Hepatocyte (in vitro differentiated cells): ENCODE measurements at regions not wholly inside any gene's neighbourhood (a gene's known extent, or its start where the extent isn't known, plus 50 kb on each side); places are given as distances from the start of the nearest gene placed in this dataset.

Experiments used
- DNase-seq: peaks from one replicate; pipeline ENCODE4 v3.0.0-alpha.2; 2016; ENCODE audit warnings: low spot score
- H2AFZ ChIP-seq: fragments of 200-600 bp; sonication (generic); 2 replicates; pipeline ENCODE4 v1.6.0; 2016; ENCODE audit warnings: antibody characterized with exemption, mild to moderate bottlenecking
- H3K27ac ChIP-seq: fragments of 200-600 bp; sonication (generic); 2 replicates; pipeline ENCODE4 v1.5.1; 2016; ENCODE audit warnings: mild to moderate bottlenecking
- H3K27me3 ChIP-seq: fragments of 200-600 bp; sonication (generic); 2 replicates; pipeline ENCODE4 v1.6.1; 2016
- H3K36me3 ChIP-seq: fragments of 200-600 bp; sonication (generic); replicated peaks from 2 replicates; pipeline ENCODE4 v1.5.1; 2016; ENCODE audit warnings: low read depth; ENCODE audit not compliant: insufficient read depth
- H3K4me1 ChIP-seq: fragments of 200-600 bp; sonication (generic); 2 replicates; pipeline ENCODE4 v1.5.1; 2016; ENCODE audit warnings: mild to moderate bottlenecking, moderate library complexity; ENCODE audit not compliant: insufficient read depth
- H3K4me2 ChIP-seq: fragments of 200-600 bp; sonication (generic); 2 replicates; pipeline ENCODE4 v1.6.0; 2016
- H3K4me3 ChIP-seq: fragments of 200-600 bp; sonication (generic); 2 replicates; pipeline ENCODE4 v1.5.1; 2016; ENCODE audit warnings: mild to moderate bottlenecking
- H3K79me2 ChIP-seq: fragments of 200-600 bp; sonication (generic); 2 replicates; pipeline ENCODE4 v1.6.0; 2017; ENCODE audit warnings: mild to moderate bottlenecking
- H3K9me2 ChIP-seq: fragments of 200-600 bp; sonication (generic); replicated peaks from 2 replicates; pipeline ENCODE4 v1.6.0; 2017; ENCODE audit warnings: mild to moderate bottlenecking; ENCODE audit not compliant: insufficient read depth
- H3K9me3 ChIP-seq: fragments of 200-600 bp; sonication (generic); 2 replicates; pipeline ENCODE4 v1.5.1; 2016; ENCODE audit warnings: low read depth, mild to moderate bottlenecking
- H4K20me1 ChIP-seq: fragments of 200-600 bp; sonication (generic); 2 replicates; pipeline ENCODE4 v1.6.0; 2016; ENCODE audit warnings: mild to moderate bottlenecking; ENCODE audit not compliant: insufficient read depth, poor library complexity, severe bottlenecking
- EZH2 ChIP-seq: fragments of 200-600 bp; sonication (generic); IDR thresholded peaks from 2 replicates; pipeline ENCODE4 v1.6.1; 2016; ENCODE audit warnings: antibody characterized with exemption, mild to moderate bottlenecking, borderline replicate concordance
- EZH2phosphoT487 ChIP-seq: fragments of 200-600 bp; sonication (generic); IDR thresholded peaks from one replicate; pipeline ENCODE4 v1.6.1; 2018; ENCODE audit warnings: antibody characterized with exemption, mild to moderate bottlenecking, low read depth, moderate library complexity; ENCODE audit not compliant: unreplicated experiment, severe bottlenecking
- WGBS: methylation state at CpG from one replicate; pipeline ENCODE4 v1.1.6; 2016; ENCODE audit warnings: low lambda C conversion rate; ENCODE audit errors: missing lambda C conversion rate; 5-methylcytosine and 5-hydroxymethylcytosine counted together
- TF ChIP-seq, protein P1 (sequence below): fragments of 200-600 bp; sonication (generic); IDR thresholded peaks from 2 replicates; pipeline ENCODE4 v1.5.1; 2016; ENCODE audit warnings: antibody characterized with exemption, mild to moderate bottlenecking; ENCODE audit not compliant: poor library complexity

- H3K79me2 ChIP-seq, result no peaks in the 10 kb centered on the region
- H3K27ac ChIP-seq, result no peak overlapping the region
- no peaks in the 10 kb centered on the region for H3K9me3 ChIP-seq
- H3K27me3 ChIP-seq, result no peaks in the 10 kb centered on the region
- H3K4me3 ChIP-seq, result no peak overlapping the region
- H3K4me2 ChIP-seq, result no peak overlapping the region
- no peaks in the 10 kb centered on the region for H4K20me1 ChIP-seq
- H2AFZ ChIP-seq, result no peak overlapping the region
- no peak for DNase-seq
- WGBS, result 83% methylated on average over 6 of the region's 6 CpGs
- H3K4me1 ChIP-seq, result no peaks in the 10 kb centered on the region
- no peaks in the 10 kb centered on the region for H3K9me2 ChIP-seq
- H3K36me3 ChIP-seq, result no peaks in the 10 kb centered on the region
- TF ChIP-seq EZH2phosphoT487, result no peak
- TF ChIP-seq, protein P1, sequence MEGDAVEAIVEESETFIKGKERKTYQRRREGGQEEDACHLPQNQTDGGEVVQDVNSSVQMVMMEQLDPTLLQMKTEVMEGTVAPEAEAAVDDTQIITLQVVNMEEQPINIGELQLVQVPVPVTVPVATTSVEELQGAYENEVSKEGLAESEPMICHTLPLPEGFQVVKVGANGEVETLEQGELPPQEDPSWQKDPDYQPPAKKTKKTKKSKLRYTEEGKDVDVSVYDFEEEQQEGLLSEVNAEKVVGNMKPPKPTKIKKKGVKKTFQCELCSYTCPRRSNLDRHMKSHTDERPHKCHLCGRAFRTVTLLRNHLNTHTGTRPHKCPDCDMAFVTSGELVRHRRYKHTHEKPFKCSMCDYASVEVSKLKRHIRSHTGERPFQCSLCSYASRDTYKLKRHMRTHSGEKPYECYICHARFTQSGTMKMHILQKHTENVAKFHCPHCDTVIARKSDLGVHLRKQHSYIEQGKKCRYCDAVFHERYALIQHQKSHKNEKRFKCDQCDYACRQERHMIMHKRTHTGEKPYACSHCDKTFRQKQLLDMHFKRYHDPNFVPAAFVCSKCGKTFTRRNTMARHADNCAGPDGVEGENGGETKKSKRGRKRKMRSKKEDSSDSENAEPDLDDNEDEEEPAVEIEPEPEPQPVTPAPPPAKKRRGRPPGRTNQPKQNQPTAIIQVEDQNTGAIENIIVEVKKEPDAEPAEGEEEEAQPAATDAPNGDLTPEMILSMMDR, result no peak
- TF ChIP-seq EZH2, result no peak
These were observed 347.2 kb upstream of the ANXA10 start for GRCh38 chr4:167745024-167745687.

DNA sequence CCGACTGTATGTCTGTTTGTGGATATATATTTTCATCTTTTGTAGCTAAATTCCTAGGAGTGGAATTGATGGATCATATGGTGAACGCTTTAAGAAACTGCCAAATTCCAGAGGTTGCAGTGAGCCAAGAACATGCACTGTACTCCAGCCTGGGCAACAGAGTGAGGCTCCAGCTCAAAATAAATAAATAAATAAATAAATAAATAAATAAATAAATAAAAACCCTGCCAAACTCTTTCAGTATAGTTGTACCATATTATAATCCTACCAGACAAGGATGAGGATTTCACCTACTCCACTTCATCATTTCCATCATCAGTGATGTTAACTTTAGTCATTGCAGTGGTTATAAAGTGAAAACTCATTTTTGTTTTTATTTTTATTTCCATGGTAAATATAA lies 325.1 kb upstream of the ANXA10 start:
- DNase-seq, result no peak
- H3K36me3 ChIP-seq, result no peaks in the 10 kb centered on the region
- H4K20me1 ChIP-seq, result no peaks in the 10 kb centered on the region
- no peaks in the 10 kb centered on the region for H3K79me2 ChIP-seq
- H3K27ac ChIP-seq, result no peak overlapping the region
- H3K4me3 ChIP-seq, result no peak overlapping the region
- H3K9me2 ChIP-seq, result no peaks in the 10 kb centered on the region
- no peaks in the 10 kb centered on the region for H3K27me3 ChIP-seq
- no peak overlapping the region for H3K4me2 ChIP-seq
- TF ChIP-seq EZH2phosphoT487 (no peak), EZH2 (no peak)
- TF ChIP-seq, protein P1, result no peak
- H2AFZ ChIP-seq, result no peak overlapping the region
- H3K9me3 ChIP-seq, result no peaks in the 10 kb centered on the region
- no peaks in the 10 kb centered on the region for H3K4me1 ChIP-seq
- 89% methylated on average over 2 of the region's 2 CpGs for WGBS

- Histone ChIP-seq H3K9me3 (no peaks in the 10 kb centered on the region), H3K4me3 (no peak overlapping the region), H3K36me3 (no peaks in the 10 kb centered on the region), H3K4me2 (no peak overlapping the region), H3K9me2 (no peaks in the 10 kb centered on the region), H3K27me3 (no peaks in the 10 kb centered on the region), H2AFZ (no peak overlapping the region), H3K27ac (no peak overlapping the region), H3K79me2 (no peaks in the 10 kb centered on the region), H4K20me1 (no peaks in the 10 kb centered on the region), H3K4me1 (no peaks in the 10 kb centered on the region)
- TF ChIP-seq, protein P1, result no peak
- DNase-seq, result no peak
These were observed 317.7 kb upstream of the ANXA10 start for GRCh38 chr4:167774646-167775045.

DNA sequence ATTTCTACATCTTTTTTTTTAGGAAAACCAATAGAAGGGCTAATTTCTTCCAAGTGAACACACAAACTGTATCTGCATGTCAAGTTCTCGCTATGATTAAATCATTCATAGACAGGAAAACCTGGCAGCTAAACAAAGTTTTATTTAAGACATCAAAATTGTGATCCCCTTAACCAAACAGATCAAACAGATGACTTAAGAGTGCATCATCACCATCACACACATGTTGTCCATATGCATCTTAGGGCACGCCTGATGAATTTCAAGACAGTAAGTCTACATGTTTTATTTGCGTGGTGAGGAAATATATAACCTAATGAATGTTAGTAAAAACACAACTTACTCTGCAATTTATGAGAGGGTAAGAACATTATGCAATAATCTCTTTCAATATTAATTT lies 317.0 kb upstream of the ANXA10 start:
- H3K9me2 ChIP-seq, result no peaks in the 10 kb centered on the region
- H3K27me3 ChIP-seq, result no peaks in the 10 kb centered on the region
- H2AFZ ChIP-seq, result no peak overlapping the region
- H3K4me1 ChIP-seq, result no peaks in the 10 kb centered on the region
- no peak overlapping the region for H3K4me2 ChIP-seq
- TF ChIP-seq, protein P1, result no peak
- no peak for TF ChIP-seq EZH2phosphoT487
- TF ChIP-seq EZH2, result no peak
- 80% methylated on average over 3 of the region's 3 CpGs for WGBS
- H3K4me3 ChIP-seq, result no peak overlapping the region
- no peaks in the 10 kb centered on the region for H3K79me2 ChIP-seq
- no peak overlapping the region for H3K27ac ChIP-seq
- no peaks in the 10 kb centered on the region for H3K9me3 ChIP-seq
- no peak for DNase-seq
- no peaks in the 10 kb centered on the region for H4K20me1 ChIP-seq
- H3K36me3 ChIP-seq, result no peaks in the 10 kb centered on the region
